Stomach smooth muscle (tissue), 2 donors: ENCODE measurements at regions not wholly inside any gene's neighbourhood (a gene's known extent, or its start where the extent isn't known, plus 50 kb on each side); places are given as distances from the start of the nearest gene placed in this dataset.
"Not testable (repeated sequence)": the region's sequence is repeated elsewhere in the genome, so short reads cannot be mapped to it uniquely, and the experiment has no call there.

Experiments
- H3K27ac ChIP-seq: one replicate; pipeline ENCODE4 v1.7.0; 2013; ENCODE audit warnings: mild to moderate bottlenecking, low read length, inconsistent platforms
- H3K27me3 ChIP-seq, 2 donors: one replicate each; pipeline ENCODE4 v1.7.0; 2013; ENCODE audit warnings: low read length in 2 of 2; ENCODE audit not compliant: insufficient read depth in 2 of 2, control insufficient read depth in 1 of 2
- H3K36me3 ChIP-seq, 2 donors: one replicate each; pipeline ENCODE4 v1.7.0; 2013; ENCODE audit warnings: low read length in 2 of 2; ENCODE audit not compliant: control insufficient read depth in 2 of 2, insufficient read depth in 2 of 2
- H3K4me1 ChIP-seq: one replicate; pipeline ENCODE4 v1.7.0; 2013; ENCODE audit warnings: low read length; ENCODE audit not compliant: control insufficient read depth, insufficient read depth
- H3K4me3 ChIP-seq, 2 donors: one replicate each; pipeline ENCODE4 v1.7.0; 2013; ENCODE audit warnings: low read length in 2 of 2
- H3K9ac ChIP-seq, 2 donors: one replicate each; pipeline ENCODE4 v1.7.0; 2013; ENCODE audit warnings: low read length in 2 of 2, mild to moderate bottlenecking in 1 of 2
- H3K9me3 ChIP-seq, 2 donors: one replicate each; pipeline ENCODE4 v1.7.0; 2013; ENCODE audit warnings: low read length in 2 of 2; ENCODE audit not compliant: control insufficient read depth in 2 of 2
- donor health status: healthy.
- donor health status: Pancreatic carcinoma.

- H3K4me3 ChIP-seq = no peak overlapping the region
- H3K36me3 ChIP-seq = no peaks in the 10 kb centered on the region
- peaks cover 8% of the 10 kb centered on the region for H3K4me1 ChIP-seq
- no peak overlapping the region for H3K27ac ChIP-seq
- H3K9me3 ChIP-seq = no peaks in the 10 kb centered on the region
- no peak overlapping the region for H3K9ac ChIP-seq
- no peaks in the 10 kb centered on the region for H3K27me3 ChIP-seq
These were observed 206.1 kb downstream of the YTHDC2 start for GRCh38 chr5:113719549-113719948.

- Histone ChIP-seq H3K27ac (no peak overlapping the region), H3K4me1 (peaks cover 8% of the 10 kb centered on the region), H3K36me3 (no peaks in the 10 kb centered on the region), H3K9ac (no peak overlapping the region), H3K4me3 (no peak overlapping the region), H3K27me3 (no peaks in the 10 kb centered on the region), H3K9me3 (no peaks in the 10 kb centered on the region)
These were observed 207.7 kb downstream of the YTHDC2 start for GRCh38 chr5:113721171-113721570.

- H3K4me1 ChIP-seq = peaks cover 8% of the 10 kb centered on the region
- H3K9me3 ChIP-seq = no peaks in the 10 kb centered on the region
- H3K9ac ChIP-seq = no peak overlapping the region
- H3K27ac ChIP-seq = no peak overlapping the region
- H3K27me3 ChIP-seq = no peaks in the 10 kb centered on the region
- H3K4me3 ChIP-seq = no peak overlapping the region
- H3K36me3 ChIP-seq = no peaks in the 10 kb centered on the region
These were observed 209.5 kb downstream of the YTHDC2 start for GRCh38 chr5:113723021-113723420.

GRCh38 chr5:113735751-113736150 is 222.3 kb downstream of the YTHDC2 start:
- no peak overlapping the region for H3K4me3 ChIP-seq
- peaks cover 3% of the 10 kb centered on the region for H3K4me1 ChIP-seq
- no peak overlapping the region for H3K9ac ChIP-seq
- H3K27ac ChIP-seq = no peak overlapping the region
- H3K36me3 ChIP-seq = no peaks in the 10 kb centered on the region
- H3K9me3 ChIP-seq = no peaks in the 10 kb centered on the region
- H3K27me3 ChIP-seq = no peaks in the 10 kb centered on the region

GRCh38 chr5:113742176-113742575 is 228.7 kb downstream of the YTHDC2 start:
- H3K27ac ChIP-seq = no peak overlapping the region
- no peaks in the 10 kb centered on the region for H3K27me3 ChIP-seq
- H3K9ac ChIP-seq = no peak overlapping the region
- no peaks in the 10 kb centered on the region for H3K36me3 ChIP-seq
- no peak overlapping the region for H3K4me3 ChIP-seq
- H3K9me3 ChIP-seq = no peaks in the 10 kb centered on the region
- peaks cover 3% of the 10 kb centered on the region for H3K4me1 ChIP-seq

- no peaks in the 10 kb centered on the region for H3K36me3 ChIP-seq
- no peak overlapping the region for H3K27ac ChIP-seq
- H3K27me3 ChIP-seq = no peaks in the 10 kb centered on the region
- no peak overlapping the region for H3K9ac ChIP-seq
- H3K9me3 ChIP-seq = no peaks in the 10 kb centered on the region
- peaks cover 3% of the 10 kb centered on the region for H3K4me1 ChIP-seq
- no peak overlapping the region for H3K4me3 ChIP-seq
These were observed 229.1 kb downstream of the YTHDC2 start for GRCh38 chr5:113742639-113743038.

GRCh38 chr5:113748403-113748802 is 234.9 kb downstream of the YTHDC2 start:
- Histone ChIP-seq H3K36me3 (no peaks in the 10 kb centered on the region), H3K9me3 (peaks cover 0 to 3% of the 10 kb centered on the region in 2 donors), H3K27ac (no peak overlapping the region), H3K9ac (no peak overlapping the region), H3K4me1 (no peaks in the 10 kb centered on the region), H3K27me3 (no peaks in the 10 kb centered on the region), H3K4me3 (no peak overlapping the region)

GRCh38 chr5:113749334-113749733 is 235.8 kb downstream of the YTHDC2 start:
- no peaks in the 10 kb centered on the region for H3K36me3 ChIP-seq
- H3K27me3 ChIP-seq = no peaks in the 10 kb centered on the region
- peaks cover 0 to 3% of the 10 kb centered on the region in 2 donors for H3K9me3 ChIP-seq
- H3K4me3 ChIP-seq = no peak overlapping the region
- no peak overlapping the region for H3K27ac ChIP-seq
- no peaks in the 10 kb centered on the region for H3K4me1 ChIP-seq
- no peak overlapping the region for H3K9ac ChIP-seq

GRCh38 chr5:113753182-113753581 is 239.7 kb downstream of the YTHDC2 start:
- not testable (repeated sequence) for H3K9me3 ChIP-seq, H3K36me3 ChIP-seq, H3K4me1 ChIP-seq, H3K4me3 ChIP-seq, H3K27ac ChIP-seq, H3K27me3 ChIP-seq, H3K9ac ChIP-seq

- Histone ChIP-seq H3K4me1 (no peaks in the 10 kb centered on the region), H3K27me3 (no peaks in the 10 kb centered on the region), H3K9me3 (no peaks in the 10 kb centered on the region), H3K36me3 (no peaks in the 10 kb centered on the region), H3K27ac (no peak overlapping the region), H3K9ac (no peak overlapping the region), H3K4me3 (no peak overlapping the region)
These were observed 242.0 kb downstream of the YTHDC2 start for GRCh38 chr5:113755516-113755915.

GRCh38 chr5:113757508-113757907 is 244.0 kb downstream of the YTHDC2 start:
- H3K36me3 ChIP-seq = no peaks in the 10 kb centered on the region
- no peak overlapping the region for H3K9ac ChIP-seq
- H3K4me3 ChIP-seq = no peak overlapping the region
- H3K4me1 ChIP-seq = no peaks in the 10 kb centered on the region
- H3K27ac ChIP-seq = no peak overlapping the region
- H3K27me3 ChIP-seq = no peaks in the 10 kb centered on the region
- H3K9me3 ChIP-seq = no peaks in the 10 kb centered on the region
